SK-N-MC (cell line): ENCODE measurements at regions not wholly inside any gene's neighbourhood (a gene's known extent, or its start where the extent isn't known, plus 50 kb on each side); places are given as distances from the start of the nearest gene placed in this dataset.

ENCODE experiments used
- EZH2 ChIP-seq: fragments of 200-600 bp; sonication (generic); IDR thresholded peaks from one replicate; pipeline ENCODE4 v1.6.1; 2017; ENCODE audit warnings: antibody characterized with exemption
- FOXP2 ChIP-seq: optimal IDR thresholded peaks from 2 replicates; pipeline ENCODE3; 2011; ENCODE audit warnings: mild to moderate bottlenecking, moderate library complexity; ENCODE audit not compliant: insufficient read depth; ENCODE audit errors: extremely low read length, control extremely low read depth
- POLR2AphosphoS5 ChIP-seq: IDR thresholded peaks from 2 replicates; pipeline ENCODE4 v1.6.1; 2012; ENCODE audit warnings: mild to moderate bottlenecking, low read depth, low read length, borderline replicate concordance

DNA sequence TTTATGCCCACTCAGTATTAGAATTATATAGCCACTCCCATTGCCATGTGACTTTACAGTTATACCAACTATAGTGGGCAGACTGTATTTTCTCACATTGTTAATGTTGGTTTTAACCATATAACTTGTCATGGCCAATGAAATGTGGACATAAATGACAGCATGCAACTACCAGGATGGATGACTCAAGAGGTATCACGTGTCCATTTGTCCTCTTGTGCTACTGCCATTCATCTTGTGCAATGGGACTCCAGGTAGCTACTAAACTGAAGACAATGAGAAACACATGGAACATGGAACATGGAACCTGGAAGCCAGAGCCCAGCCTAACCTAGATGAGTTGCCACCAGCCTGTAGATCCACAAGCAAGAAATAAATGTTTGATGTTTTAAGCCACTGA, 242.7 kb upstream of the IPO5 start:
- TF ChIP-seq POLR2AphosphoS5 (no peak), EZH2 (no peak), FOXP2 (no peak)
